ENCODE measurements at regions not wholly inside any gene's neighbourhood (a gene's known extent, or its start where the extent isn't known, plus 50 kb on each side); places are given as distances from the start of the nearest gene placed in this dataset.
A peak's percentile ranks its signal among the peaks of the same experiment; 100 is the strongest.

GRCh38 chr20:55782912-55783253 is 222.4 kb downstream of the CBLN4 start:
- DNase-seq, result peak; percentile 64

- DNase-seq, result peak; percentile 6
Observed at GRCh38 chr20:55782224-55782911, 223.0 kb downstream of the CBLN4 start.

GRCh38 chr20:55778796-55779195 is 226.5 kb downstream of the CBLN4 start:
- no peak for DNase-seq

GRCh38 chr20:55777641-55778040 is 227.7 kb downstream of the CBLN4 start:
- no peak for DNase-seq

GRCh38 chr20:55776176-55776575 is 229.1 kb downstream of the CBLN4 start:
- no peak for DNase-seq

- no peak for DNase-seq
Observed at GRCh38 chr20:55774628-55775027, 230.7 kb downstream of the CBLN4 start.

- DNase-seq, result no peak
Observed at GRCh38 chr20:55761797-55762196, 243.5 kb downstream of the CBLN4 start.

- no peak for DNase-seq
Observed at GRCh38 chr20:55761100-55761499, 244.2 kb downstream of the CBLN4 start.

- DNase-seq, result no peak
Observed at GRCh38 chr20:55760586-55760985, 244.7 kb downstream of the CBLN4 start.

GRCh38 chr20:55755861-55756260 is 249.5 kb downstream of the CBLN4 start:
- no peak for DNase-seq

GRCh38 chr20:55755411-55755810 is 249.9 kb downstream of the CBLN4 start:
- no peak for DNase-seq

- DNase-seq, result no peak
Observed at GRCh38 chr20:55746723-55747122, 258.6 kb downstream of the CBLN4 start.

- DNase-seq, result no peak
Observed at GRCh38 chr20:55745840-55746239, 259.5 kb downstream of the CBLN4 start.

- DNase-seq, result no peak
Observed at GRCh38 chr20:55744896-55745295, 260.4 kb downstream of the CBLN4 start.

- DNase-seq, result no peak
Observed at GRCh38 chr20:55741801-55742200, 263.5 kb downstream of the CBLN4 start.

GRCh38 chr20:55740076-55740475 is 265.2 kb downstream of the CBLN4 start:
- no peak for DNase-seq

- no peak for DNase-seq
Observed at GRCh38 chr20:55730321-55730720, 275.0 kb downstream of the CBLN4 start.

- DNase-seq, result no peak
Observed at GRCh38 chr20:55714736-55715135, 290.6 kb downstream of the CBLN4 start.

- no peak for DNase-seq
Observed at GRCh38 chr20:55714082-55714481, 291.2 kb downstream of the CBLN4 start.

- no peak for DNase-seq
Observed at GRCh38 chr20:55704458-55704857, 300.9 kb downstream of the CBLN4 start.

GRCh38 chr20:55701467-55701866 is 303.9 kb downstream of the CBLN4 start:
- no peak for DNase-seq

- no peak for DNase-seq
Observed at GRCh38 chr20:55696520-55696919, 308.8 kb downstream of the CBLN4 start.

GRCh38 chr20:55693641-55694040 is 311.7 kb downstream of the CBLN4 start:
- DNase-seq, result no peak

GRCh38 chr20:55685841-55686240 is 319.5 kb downstream of the CBLN4 start:
- DNase-seq, result no peak

GRCh38 chr20:55685425-55685824 is 319.9 kb downstream of the CBLN4 start:
- no peak for DNase-seq

GRCh38 chr20:55684578-55684977 is 320.7 kb downstream of the CBLN4 start:
- no peak for DNase-seq
